ENCODE measurements at regions not wholly inside any gene's neighbourhood (a gene's known extent, or its start where the extent isn't known, plus 50 kb on each side); places are given as distances from the start of the nearest gene placed in this dataset.
"Not testable (repeated sequence)": the region's sequence is repeated elsewhere in the genome, so short reads cannot be mapped to it uniquely, and the experiment has no call there.

DNA sequence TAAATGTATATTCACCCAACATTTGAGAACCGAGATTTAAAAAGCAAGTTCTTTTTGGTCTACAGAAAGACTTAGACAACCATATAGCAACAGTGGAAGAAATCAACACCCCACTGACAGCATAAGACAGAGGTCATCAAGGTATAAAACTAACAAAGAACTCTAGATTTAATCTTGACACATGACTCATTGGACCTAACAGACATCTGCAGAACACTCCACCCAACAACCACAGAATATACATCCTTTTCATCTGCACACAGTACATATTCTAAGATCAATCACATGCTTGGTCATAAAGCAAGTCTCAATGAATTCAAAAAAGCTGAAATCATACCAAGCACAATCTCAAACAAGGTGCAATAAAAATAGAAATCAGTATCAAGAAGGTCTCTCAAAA lies 65.8 kb downstream of the SPIN4 start:
- no peak for DNase-seq

DNA sequence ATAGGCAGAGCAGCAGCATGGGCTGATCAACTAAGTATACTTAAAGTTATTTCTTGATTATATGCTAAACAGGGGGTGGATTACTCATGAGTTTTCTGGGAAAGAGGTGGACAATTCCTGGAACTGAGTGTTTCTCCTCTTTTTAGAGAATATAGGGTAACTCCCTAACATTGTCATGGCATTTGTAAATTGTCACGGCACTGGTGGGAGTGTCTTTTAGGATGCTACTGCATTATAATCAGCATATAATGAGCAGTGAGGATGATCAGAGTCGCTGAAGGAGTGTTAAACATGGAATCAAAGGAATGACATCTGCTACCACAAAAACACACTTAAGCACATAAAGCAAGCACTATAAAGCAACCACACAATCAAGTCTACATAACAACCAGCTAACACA lies 66.5 kb downstream of the SPIN4 start:
- no peak for DNase-seq

DNA sequence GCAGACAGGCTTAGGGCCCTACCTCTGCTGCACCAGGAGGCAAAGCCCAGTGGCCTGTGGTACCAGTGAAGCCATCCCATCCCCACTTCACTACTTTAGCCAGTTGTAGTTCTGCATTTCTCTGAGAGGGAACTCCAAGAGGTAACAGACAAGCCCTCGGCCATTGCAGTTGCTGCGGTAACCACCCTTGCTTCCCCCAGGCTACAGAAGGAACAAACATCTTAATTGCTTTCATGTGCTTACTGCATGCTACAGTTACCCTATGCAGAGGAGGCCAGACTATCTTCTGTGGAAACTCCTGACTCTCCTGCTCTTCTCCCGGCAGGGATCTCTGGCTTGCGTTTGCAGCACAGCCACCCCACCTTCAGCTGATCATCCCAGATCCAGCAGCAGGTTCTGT lies 67.8 kb downstream of the SPIN4 start:
- DNase-seq: no peak

DNA sequence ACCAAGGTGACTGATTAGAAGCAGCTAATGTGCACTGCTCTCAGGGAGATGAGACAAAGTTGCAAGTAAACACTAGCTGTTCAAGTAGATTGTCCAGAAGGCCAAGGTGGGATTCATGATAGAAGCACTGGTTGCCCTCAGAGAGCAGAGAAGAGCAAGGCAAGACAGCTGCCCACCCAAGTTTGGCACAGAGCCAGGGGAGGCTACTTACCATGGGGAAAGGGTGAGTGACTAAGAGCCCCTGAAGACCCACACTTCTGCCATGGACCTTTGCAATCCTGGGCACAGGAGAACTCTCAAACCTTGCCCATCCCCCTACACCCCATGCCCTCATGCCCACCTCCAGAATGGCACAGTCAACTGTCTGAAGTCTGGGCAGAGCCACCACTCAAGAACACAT lies 68.3 kb downstream of the SPIN4 start:
- no peak for DNase-seq

DNA sequence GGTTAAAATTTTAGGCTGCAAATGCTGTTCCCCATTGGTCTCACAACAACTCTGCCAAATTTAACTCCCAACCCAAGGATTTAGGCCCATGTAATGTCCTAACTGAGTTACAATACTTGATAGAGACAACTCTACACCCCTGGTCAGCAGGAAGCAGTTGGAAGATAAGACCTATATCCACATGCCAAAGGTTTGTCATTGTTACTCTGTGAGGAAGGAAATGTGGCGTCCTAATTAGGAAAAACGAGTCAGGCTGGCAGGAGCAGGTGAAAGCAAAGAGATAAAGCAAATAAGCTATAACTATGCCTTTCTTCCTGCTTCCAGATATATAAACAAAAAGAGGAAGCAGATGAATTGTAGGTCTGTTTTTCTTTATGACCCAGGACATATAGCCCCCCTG lies 69.1 kb downstream of the SPIN4 start:
- DNase-seq: no peak

DNA sequence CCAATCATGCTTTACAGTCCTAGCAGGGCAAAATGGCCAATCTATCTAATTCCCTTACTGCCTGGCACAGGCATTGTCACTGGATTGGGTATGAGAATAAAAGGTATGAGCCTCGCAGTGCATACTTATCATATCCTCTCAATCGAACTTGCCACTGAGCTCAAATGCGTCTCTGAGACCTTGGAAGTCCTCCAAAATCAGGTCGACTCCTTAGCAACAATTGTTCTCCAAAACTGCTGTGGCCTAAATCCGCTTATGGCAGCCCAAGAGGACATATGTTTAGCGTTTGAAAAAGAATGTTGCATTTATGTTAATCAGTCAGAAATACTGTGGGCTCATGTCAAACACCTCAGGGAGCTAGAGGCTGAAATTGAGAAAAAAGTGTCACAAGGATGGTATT lies 69.7 kb downstream of the SPIN4 start:
- no peak for DNase-seq

DNA sequence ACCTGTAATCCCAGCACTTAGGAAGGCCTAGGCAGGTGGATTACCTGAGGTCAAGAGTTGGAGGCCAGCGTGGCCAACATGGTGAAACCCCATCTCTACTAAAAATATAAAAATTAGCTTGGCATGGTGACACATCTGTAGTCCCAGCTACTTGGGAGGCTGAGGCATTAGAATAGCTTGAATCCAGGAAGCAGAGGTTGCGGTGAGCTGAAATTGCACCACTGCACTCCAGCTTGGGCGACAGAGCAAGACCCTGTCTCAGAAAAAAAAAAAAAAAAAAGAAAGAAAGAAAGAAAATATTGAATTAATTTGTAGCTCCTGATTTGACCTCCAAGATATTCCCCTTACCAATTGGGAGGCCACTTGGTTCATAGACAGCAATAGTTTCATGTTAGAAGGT lies 73.7 kb downstream of the SPIN4 start:
- not testable (repeated sequence) for DNase-seq

DNA sequence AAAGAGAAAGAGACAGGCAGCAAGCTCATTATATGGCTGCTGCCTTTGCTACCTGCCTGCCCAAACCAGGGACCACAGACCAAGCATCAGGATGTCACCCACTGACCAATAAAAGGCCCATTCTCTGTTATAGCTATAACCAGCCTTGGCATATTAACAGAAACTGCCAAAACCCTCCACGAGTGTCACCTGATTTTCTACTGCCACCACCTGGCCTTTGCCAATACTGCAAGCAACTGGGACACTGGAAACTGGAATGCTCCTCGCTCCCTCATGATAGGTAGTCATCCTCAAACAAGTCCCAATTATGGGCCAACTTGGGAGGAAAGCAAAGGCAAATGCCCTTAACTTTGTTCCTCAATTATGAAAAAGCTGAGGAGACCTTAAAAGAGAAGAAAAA lies 76.0 kb downstream of the SPIN4 start:
- peak; percentile 16 to 20 (median 18) for DNase-seq

DNA sequence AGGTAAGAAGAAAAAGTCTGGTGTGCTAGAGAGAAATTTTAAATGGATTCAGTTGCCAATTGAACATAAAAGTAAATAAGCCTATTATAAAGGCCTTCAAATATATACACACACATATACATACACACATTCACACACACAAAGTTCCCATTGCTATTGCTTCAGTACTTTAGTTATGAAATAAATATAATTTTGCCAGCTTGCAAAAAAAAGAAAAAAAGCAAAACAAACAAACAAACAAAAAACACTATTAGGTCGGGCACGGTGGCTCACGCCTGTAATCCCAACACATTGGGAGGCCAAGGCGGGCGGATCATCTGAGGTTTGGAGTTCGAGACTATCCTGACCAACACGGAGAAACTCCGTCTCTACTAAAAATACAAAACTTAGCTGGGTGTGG lies 80.3 kb downstream of the SPIN4 start:
- DNase-seq: no peak

DNA sequence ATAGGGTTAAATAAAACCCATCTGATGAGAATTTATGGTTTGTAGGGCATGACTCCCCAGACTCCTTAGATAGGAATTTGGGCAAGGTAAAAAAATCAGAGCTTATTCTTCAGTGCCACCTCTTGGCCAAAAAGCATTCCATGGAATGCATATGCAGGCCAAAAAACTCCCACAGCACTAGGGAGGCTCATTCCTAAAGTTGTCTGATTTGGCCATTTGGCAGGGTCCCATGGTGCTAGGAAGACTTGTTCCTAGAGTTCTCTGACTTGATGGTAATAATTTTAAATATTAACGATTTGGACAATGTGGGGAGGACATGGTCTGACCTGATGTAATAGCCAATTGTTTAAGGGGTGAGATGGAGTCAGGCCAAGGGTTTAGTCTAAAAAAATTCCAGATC lies 93.0 kb downstream of the SPIN4 start:
- DNase-seq: no peak

DNA sequence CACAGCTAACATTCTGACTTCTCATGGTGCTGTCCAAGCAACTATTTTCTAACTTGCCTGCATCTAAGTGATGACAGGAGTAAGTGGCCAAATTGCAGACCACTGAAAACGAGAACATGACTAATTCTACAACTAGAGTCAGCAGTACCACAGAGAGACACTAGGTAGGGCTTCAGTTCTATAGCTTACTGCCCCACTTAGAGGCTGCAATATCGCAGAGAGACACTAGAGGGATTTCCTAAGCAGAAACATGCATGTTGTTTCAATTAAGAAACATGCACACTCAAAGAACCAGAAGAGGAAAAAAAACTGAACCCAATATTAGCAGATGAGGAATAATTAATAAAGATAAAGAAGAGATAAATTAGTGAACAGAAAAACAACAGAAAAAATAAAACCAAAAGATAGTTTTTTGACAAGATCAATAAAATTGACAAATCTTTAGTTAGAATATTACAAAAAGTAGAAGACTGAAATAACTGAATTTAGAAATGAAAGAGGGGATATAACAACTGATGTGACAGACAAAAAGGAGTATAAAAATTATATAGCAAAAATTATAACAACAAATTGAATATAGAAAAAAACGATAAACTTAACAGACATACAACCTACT lies 100.8 kb downstream of the SPIN4 start:
- DNase-seq: peak; percentile 67 to 77 (median 75)

DNA sequence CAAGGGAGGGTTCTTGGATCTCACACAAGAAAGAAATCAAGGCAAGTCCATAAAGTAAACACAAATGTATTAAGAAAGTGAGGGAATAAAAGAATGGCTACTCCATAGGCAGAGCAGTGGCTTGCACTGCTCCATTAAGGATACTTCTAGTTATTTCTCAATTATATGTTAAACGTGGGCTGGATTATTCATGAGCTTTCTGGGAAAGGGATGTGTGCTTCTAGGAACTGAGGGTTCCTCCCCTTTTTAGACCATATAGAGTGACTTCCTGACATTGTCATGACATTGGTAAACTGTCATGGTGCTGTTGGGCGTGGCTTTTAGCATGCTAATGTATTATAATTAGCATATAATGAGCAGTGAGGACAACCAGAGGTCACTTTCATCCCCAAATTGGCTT lies 108.4 kb downstream of the SPIN4 start:
- DNase-seq: not testable (repeated sequence)

DNA sequence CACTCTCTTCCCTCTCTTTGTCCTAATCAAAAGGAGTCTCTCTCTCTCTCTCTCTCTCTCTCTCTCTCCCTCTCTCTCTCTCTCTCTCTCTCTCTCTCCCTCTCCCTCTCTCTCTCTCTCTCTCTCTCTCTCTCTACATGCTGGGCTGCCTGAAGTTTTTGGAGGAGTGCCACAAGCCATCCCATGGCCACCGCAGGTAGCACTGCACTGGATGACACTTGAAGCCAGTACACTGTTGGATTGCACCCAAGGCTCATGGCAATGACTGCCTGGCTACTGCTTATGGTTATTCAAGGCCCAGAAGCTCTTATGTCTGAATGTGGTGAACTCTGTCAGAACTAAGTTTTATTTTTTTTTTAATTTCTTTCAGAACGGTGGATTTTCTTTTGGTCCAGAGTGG lies 115.2 kb downstream of the SPIN4 start:
- DNase-seq: not testable (repeated sequence)

DNA sequence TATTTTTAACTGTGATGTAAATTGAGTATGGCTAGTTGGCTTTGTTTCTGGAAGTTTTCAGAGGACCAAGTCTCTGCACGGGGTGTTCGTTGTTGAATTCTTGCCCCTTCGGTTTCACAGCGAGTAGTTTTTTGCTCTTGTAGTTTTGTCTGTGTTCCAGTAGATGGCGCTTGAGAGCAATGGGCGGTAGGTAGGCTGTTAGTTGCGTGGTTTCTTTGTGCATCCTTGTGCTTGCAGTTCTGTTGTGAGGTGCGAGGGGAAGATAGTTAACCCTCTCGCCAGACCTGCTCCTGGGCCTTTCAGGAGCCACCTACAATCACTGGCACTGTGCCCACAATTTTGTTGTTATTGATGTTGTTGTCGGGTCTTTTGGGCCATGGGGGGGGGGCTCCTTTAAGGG lies 118.1 kb downstream of the SPIN4 start:
- DNase-seq: not testable (repeated sequence)

DNA sequence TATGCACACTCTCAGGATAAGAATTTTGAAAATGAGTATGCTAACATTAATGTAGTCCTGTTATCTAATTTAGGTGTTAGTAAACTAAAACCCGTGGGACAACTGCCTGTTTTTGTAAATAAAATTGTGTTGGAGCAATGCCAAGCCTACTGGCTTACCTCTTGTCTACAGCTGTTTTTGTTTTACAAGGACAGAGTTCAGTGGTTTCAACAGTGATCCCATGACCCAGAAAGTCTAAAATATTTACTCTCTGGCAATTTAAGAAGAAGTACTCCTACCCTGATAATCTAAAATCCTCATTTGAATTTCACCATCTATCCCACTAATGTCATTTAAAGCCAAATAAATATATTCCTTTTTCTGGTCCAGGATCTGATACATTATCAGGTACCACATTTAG lies 132.9 kb downstream of the SPIN4 start:
- not testable (repeated sequence) for DNase-seq

DNA sequence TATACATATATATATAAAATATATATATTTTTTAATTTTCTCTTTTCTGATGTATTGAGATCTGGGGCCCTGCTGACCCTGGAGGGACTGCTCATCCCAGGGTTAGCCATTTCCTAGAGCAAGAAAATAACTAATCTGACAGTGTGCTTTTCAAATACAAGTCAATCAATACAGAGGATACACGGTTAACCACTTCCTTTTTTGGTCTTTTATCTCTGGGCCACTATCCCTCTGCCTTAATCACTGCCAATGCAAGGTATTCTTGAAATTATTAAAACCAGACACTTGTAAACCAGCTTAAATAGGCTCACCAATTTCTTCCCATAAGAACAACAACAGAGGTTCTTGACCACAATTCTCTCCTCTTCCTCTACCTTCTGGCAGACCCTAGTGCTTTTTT lies 133.6 kb downstream of the SPIN4 start:
- DNase-seq: not testable (repeated sequence)

DNA sequence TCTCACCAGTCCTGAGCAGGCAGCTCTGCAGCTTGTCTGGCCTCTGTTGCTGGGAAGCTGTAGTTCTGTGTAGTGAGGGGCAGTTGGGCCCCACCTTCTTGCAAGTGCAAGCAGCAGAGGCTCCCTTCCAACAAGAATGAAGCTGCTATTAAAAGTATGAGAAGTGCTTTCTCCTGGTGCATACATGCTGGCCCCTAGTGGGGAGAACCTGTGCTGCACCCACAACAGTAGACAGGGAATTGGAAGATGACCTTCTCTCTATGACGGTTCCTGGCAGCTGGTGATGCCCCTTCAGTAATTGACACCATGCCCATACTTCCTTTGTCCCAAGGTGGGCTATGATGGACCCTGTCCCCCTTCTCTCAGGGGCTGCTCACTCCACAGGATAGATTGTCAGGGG lies 141.5 kb downstream of the SPIN4 start:
- not testable (repeated sequence) for DNase-seq

DNA sequence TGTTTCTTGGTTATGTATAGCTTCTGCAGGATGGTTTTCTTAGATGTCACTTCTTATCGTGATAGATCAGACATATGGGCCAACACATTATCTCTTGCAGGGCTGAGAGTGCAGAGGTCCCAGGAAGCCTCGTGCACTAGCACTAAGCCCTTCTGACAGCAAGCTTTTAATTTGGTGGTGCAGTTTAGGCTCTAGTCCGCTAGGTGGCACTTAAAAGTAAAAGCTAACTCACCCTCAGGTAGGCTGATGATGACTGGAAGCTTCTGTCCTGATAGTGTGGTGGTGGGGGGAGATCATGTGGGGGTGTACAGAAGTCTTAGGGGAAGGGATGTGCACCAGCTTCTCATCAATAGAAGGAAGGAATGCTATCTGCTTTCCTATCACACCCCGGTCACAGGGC lies 142.0 kb downstream of the SPIN4 start:
- not testable (repeated sequence) for DNase-seq

DNA sequence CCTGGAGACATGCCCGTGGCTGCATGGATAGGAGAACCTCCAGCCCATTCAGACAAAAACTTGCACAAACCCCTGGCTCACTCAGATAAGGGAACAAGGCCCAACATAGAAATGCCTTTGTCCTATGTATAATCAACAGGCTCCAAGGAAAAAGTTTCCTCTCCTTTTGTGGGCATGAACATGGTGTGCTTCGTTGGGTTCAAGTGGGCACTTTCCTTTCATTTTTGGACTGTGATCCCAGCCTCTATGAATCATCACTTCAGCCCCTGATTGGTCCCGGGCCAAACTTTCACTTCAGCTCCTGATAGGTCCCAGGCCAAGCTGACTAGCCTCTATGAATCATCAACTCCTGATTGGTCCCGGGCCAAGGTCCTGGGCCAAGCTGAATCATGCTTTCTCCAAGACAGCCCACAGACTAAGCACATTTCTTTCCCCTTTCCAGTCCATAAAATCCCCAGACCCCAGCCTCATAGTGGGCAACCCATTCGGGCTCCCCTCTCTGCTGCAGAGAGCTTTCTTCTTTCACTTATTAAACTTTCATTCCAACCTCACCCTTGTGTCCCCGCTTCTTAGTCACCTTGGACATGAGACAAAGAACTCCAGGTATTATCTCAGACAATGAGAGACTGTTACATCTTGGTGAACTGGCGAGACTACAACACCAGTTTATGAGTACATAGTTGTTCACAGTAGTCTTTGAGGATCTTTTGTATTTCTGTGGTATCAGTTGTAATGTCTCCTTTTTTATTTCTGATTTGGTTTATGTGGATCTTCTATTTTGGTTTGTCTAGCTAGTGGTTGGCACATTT lies 146.7 kb downstream of the SPIN4 start:
- DNase-seq: not testable (repeated sequence)

DNA sequence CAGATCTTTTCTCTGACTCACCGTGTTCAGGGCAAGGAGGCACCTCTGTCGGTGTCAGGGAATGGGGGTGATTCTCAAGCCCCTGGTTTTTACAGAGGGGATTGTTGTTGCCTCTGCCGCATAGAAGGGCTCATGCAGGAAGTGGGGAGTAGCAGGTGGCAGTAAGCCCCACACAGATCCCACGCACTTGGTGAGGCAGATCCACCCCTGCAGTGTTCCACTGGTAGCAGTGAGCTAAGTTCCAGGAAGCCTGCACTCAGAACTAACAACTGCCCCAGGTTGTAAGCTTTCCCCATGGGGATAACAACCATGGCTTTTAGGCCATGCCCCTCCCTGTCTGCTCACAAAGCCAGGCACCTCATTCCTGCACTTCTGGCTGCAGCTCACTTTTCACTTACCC lies 149.1 kb downstream of the SPIN4 start:
- not testable (repeated sequence) for DNase-seq

DNA sequence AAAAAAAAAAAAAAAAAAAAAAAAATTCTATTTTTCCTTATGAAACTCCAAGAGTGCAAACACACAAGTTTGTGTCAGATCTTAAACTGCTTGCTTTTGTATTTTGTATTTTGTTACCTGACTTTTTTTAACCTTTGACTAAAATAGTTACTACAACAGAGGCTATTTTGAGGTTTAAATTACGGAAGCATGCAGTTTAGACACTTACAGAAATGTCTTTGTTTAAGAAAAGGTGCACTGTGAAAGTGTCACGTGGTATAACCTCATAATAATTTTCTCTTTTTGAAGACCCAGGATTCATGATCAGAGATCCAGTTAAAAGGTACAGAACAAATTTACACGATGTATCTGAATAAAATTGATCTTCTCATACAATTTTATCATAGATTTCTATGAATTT lies 152.4 kb downstream of the SPIN4 start:
- DNase-seq: not testable (repeated sequence)

DNA sequence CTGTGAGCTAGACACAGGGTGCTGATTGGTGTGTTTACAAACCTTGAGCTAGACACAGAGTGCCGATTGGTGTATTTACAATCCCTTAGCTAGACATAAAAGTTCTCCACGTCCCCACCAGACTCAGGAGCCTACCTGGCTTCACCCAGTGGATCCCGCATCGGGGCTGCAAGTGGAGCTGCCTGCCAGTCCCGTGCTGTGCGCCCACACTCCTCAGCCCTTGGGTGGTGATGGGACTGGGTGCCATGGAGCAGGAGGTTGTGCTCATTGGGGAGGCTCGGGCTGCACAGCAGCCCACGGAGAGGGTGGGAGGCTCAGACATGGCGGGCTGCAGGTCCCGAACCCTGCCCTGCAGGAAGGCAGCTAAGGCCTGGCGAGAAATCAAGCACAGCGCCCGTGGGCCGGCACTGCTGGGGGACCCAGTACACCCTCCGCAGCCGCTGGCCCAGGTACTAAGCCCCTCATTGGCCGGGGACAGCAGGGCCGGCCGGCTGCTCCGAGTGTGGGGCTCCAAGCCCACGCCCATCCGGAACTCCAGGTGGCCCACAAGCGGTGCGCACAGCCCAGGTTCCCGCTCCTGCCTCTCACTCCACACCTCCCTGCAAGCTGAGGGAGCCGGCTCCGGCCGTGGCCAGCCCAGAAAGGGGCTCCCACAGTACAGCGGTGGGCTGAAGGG lies 158.6 kb downstream of the SPIN4 start:
- DNase-seq: not testable (repeated sequence)

DNA sequence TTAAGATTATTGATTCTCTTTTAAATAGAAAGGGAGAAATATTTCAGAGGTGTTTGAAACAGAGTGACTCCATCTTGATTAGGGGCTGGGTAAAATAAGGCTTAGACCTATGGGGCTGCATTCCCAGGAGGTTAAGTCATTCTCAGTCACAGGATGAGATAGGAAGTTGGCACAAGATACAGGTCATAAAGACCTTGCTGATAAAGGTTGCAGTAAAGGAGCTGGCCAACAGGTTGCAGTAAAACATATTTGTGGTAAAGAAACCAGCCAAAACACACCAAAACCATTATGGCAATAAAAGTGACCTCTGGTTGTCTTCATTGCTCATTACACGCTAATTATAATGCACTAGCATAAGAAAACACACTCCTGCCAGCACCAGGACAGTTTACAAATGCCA lies 165.0 kb downstream of the SPIN4 start:
- no peak for DNase-seq

DNA sequence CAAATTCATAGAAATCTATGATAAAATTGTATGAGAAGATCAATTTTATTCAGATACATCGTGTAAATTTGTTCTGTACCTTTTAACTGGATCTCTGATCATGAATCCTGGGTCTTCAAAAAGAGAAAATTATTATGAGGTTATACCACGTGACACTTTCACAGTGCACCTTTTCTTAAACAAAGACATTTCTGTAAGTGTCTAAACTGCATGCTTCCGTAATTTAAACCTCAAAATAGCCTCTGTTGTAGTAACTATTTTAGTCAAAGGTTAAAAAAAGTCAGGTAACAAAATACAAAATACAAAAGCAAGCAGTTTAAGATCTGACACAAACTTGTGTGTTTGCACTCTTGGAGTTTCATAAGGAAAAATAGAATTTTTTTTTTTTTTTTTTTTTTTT lies 171.3 kb downstream of the SPIN4 start:
- not testable (repeated sequence) for DNase-seq

Measured in suppressor macrophage treated with lipopolysaccharide for 1 hour (primary cell).